CD4-positive, alpha-beta T cell (primary cell): ENCODE measurements at regions not wholly inside any gene's neighbourhood (a gene's known extent, or its start where the extent isn't known, plus 50 kb on each side); places are given as distances from the start of the nearest gene placed in this dataset.

ENCODE experiments used
- ATAC-seq: fragments of 200-7000 bp; cut with Tn5 transposase; one replicate; pipeline ENCODE4 v1.10.0; 2022; ENCODE audit warnings: mild to moderate bottlenecking; ENCODE audit not compliant: poor library complexity
- CTCF ChIA-PET: fragments of 350-600 bp; sonication (Branson Sonifier 250); formaldehyde crosslinking; loops from one replicate; lab custom pipeline; 2021; ENCODE audit warnings: antibody characterized with exemption, inconsistent platforms; lab: Charles Lee
- POLR2A ChIA-PET: fragments of 350-600 bp; sonication (Branson Sonifier 250); formaldehyde crosslinking; loops from one replicate; lab custom pipeline; 2021; ENCODE audit warnings: antibody characterized with exemption, inconsistent platforms; lab: Charles Lee
- DNase-seq, 14 experiments: peaks; one replicate each; pipeline ENCODE4 v3.0.0-alpha.2; 2013 to 2020; ENCODE audit warnings: mixed read lengths in 2 of 14
- H3K27ac ChIP-seq, 2 donors: one replicate each; pipeline versions ENCODE4 v1.5.1 to v1.7.0; 2013; ENCODE audit warnings: low read length in 2 of 2, low read depth in 1 of 2, mild to moderate bottlenecking in 1 of 2
- H3K27me3 ChIP-seq, 2 experiments: 1 replicate in 1 of 2; 2 replicates in 1 of 2; pipeline versions ENCODE4 v1.6.1 to v1.7.0; 2013; ENCODE audit warnings: low read length in 2 of 2, control low read depth in 1 of 2, mild to moderate bottlenecking in 1 of 2, moderate library complexity in 1 of 2; ENCODE audit not compliant: insufficient read depth in 2 of 2, control insufficient read depth in 1 of 2
- H3K36me3 ChIP-seq: one replicate; pipeline ENCODE4 v1.6.1; 2013; ENCODE audit warnings: low read length, control low read depth; ENCODE audit not compliant: insufficient read depth
- H3K4me1 ChIP-seq: one replicate; pipeline ENCODE4 v1.6.1; 2013; ENCODE audit warnings: low read length, control low read depth; ENCODE audit not compliant: insufficient read depth
- H3K4me3 ChIP-seq: one replicate; pipeline ENCODE4 v1.5.1; 2013; ENCODE audit warnings: mild to moderate bottlenecking, low read length, moderate library complexity
- H3K9me3 ChIP-seq, 2 experiments: 1 replicate in 1 of 2; 2 replicates in 1 of 2; pipeline versions ENCODE4 v1.6.1 to v1.7.0; 2013; ENCODE audit warnings: low read length in 2 of 2, mild to moderate bottlenecking in 2 of 2, control low read depth in 1 of 2, moderate library complexity in 1 of 2; ENCODE audit not compliant: control insufficient read depth in 1 of 2, insufficient read depth in 1 of 2
- H3K27ac Mint-ChIP-seq: one replicate; pipeline ENCODE4 v1.8.0; 2020; ENCODE audit warnings: mixed read lengths
- H3K27me3 Mint-ChIP-seq: one replicate; pipeline ENCODE4 v1.8.0; 2021; ENCODE audit warnings: mixed read lengths
- H3K36me3 Mint-ChIP-seq: one replicate; pipeline ENCODE4 v1.8.0; 2021; ENCODE audit warnings: low read depth, mixed read lengths
- H3K4me1 Mint-ChIP-seq: one replicate; pipeline ENCODE4 v1.8.0; 2021; ENCODE audit warnings: low read depth, mixed read lengths
- H3K4me3 Mint-ChIP-seq: one replicate; pipeline ENCODE4 v1.8.0; 2020; ENCODE audit warnings: mild to moderate bottlenecking, mixed read lengths
- H3K9me3 Mint-ChIP-seq: one replicate; pipeline ENCODE4 v1.8.0; 2020; ENCODE audit warnings: mixed read lengths
- intact Hi-C, 2 experiments: fragments of 100-400 bp; cut with DNase I in 1 of 2; cut with micrococcal nuclease in 1 of 2; formaldehyde crosslinking; loops; one replicate each; pipeline versions ENCODE4 v1.15.1 to v1.9.0; 2023 to 2025; cut with DNase I, micrococcal nuclease
- TF ChIP-seq, protein P1 (sequence below): fragments of 200-600 bp; IDR thresholded peaks from one replicate; pipeline ENCODE4 v1.8.0; 2022; ENCODE audit warnings: antibody characterized with exemption, mild to moderate bottlenecking

- Mint-ChIP-seq H3K36me3 (no peaks in the 10 kb centered on the region), H3K4me3 (no peak overlapping the region), H3K9me3 (peaks cover 4% of the 10 kb centered on the region), H3K4me1 (no peaks in the 10 kb centered on the region), H3K27ac (no peak overlapping the region), H3K27me3 (peaks cover 43% of the 10 kb centered on the region)
- Histone ChIP-seq H3K9me3 (peaks cover 0 to 8% of the 10 kb centered on the region in 2 experiments), H3K36me3 (no peaks in the 10 kb centered on the region), H3K4me1 (peaks cover 6% of the 10 kb centered on the region), H3K27ac (no peak overlapping the region), H3K4me3 (no peak overlapping the region), H3K27me3 (peaks cover 0 to 6% of the 10 kb centered on the region in 2 experiments)
- ATAC-seq, result no peak
- intact Hi-C loops, result no loop called here
- ChIA-PET CTCF (no interaction called here), POLR2A (no interaction called here)
- no peak for DNase-seq
- TF ChIP-seq, protein P1, sequence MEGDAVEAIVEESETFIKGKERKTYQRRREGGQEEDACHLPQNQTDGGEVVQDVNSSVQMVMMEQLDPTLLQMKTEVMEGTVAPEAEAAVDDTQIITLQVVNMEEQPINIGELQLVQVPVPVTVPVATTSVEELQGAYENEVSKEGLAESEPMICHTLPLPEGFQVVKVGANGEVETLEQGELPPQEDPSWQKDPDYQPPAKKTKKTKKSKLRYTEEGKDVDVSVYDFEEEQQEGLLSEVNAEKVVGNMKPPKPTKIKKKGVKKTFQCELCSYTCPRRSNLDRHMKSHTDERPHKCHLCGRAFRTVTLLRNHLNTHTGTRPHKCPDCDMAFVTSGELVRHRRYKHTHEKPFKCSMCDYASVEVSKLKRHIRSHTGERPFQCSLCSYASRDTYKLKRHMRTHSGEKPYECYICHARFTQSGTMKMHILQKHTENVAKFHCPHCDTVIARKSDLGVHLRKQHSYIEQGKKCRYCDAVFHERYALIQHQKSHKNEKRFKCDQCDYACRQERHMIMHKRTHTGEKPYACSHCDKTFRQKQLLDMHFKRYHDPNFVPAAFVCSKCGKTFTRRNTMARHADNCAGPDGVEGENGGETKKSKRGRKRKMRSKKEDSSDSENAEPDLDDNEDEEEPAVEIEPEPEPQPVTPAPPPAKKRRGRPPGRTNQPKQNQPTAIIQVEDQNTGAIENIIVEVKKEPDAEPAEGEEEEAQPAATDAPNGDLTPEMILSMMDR, result no peak
Observed at GRCh38 chr9:119559056-119559455, 189.8 kb upstream of the BRINP1 start.

DNA sequence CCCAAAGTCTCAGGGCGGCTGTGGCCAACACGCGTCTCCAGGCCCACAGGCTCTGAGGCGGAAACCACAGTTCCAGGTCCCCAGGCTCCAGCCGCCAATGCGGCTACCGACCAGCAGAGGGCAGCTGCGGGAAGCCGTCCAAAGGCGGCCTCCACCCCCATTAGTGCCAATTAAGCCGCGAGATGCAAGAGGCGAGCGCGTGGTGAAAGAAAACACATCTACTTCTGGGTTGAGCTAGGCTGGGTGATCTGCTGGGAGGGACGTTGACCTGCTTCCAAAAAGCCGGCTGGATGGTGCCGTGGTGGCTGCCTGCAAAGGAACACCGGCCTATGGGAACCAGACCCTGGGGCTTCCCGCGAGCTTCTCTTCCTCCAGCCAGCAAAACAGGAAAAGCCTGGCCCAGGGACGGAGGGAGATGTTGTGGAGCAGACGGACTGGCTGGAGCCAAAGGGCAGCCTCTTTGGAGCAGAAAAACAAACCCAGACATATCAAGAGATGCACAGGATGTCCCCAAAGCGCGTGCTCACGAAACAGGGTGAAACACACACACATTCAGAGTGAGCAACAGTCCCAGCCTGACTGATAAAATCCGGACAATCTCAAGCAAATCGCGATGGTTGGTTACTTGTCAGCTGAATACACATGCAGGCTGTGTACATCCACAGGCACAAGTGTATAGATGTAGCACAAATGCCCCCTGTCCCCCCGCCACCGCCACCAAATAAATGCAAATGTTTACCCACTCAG is 187.1 kb upstream of the BRINP1 start:
- no peak overlapping the region for H3K4me3 ChIP-seq
- POLR2A ChIA-PET, result no interaction called here
- H3K36me3 ChIP-seq, result no peaks in the 10 kb centered on the region
- Mint-ChIP-seq H3K36me3 (no peaks in the 10 kb centered on the region), H3K4me3 (no peak overlapping the region), H3K27me3 (peaks cover 50% of the 10 kb centered on the region), H3K27ac (no peak overlapping the region), H3K9me3 (no peaks in the 10 kb centered on the region), H3K4me1 (no peaks in the 10 kb centered on the region)
- no peak for ATAC-seq
- peak in 10 of 14 experiments; percentile 3 to 37 (median 12) for DNase-seq
- peaks cover 0 to 6% of the 10 kb centered on the region in 2 experiments for H3K27me3 ChIP-seq
- intact Hi-C loops, result no loop called here
- no peak overlapping the region for H3K27ac ChIP-seq
- H3K9me3 ChIP-seq, result peaks cover 0 to 7% of the 10 kb centered on the region in 2 experiments
- TF ChIP-seq, protein P1, result peak; percentile 32
- H3K4me1 ChIP-seq, result peaks cover 6% of the 10 kb centered on the region
- CTCF ChIA-PET, result no interaction called here

DNA sequence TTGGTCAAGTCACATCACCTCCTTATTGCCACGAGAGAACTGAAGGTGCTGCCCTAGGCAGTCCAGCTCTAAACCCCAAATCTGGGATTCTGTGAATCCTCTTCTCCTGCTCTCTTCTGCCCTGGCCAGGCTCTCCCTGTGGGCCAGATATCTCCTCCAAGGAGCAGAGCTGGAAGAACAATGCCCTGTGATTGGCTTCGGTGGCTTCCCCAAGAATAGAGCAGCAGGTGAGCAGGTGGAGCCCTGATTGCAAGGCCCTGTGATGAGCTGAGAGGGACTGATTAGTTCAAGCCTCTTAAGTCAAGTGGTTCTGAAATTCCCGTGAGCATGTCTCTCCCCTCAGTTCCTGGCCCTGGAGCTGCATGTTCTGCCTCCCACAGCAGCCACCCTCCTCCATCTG is 175.3 kb upstream of the BRINP1 start:
- Mint-ChIP-seq H3K4me1 (no peaks in the 10 kb centered on the region), H3K36me3 (no peaks in the 10 kb centered on the region), H3K27ac (no peak overlapping the region), H3K27me3 (no peaks in the 10 kb centered on the region), H3K9me3 (no peaks in the 10 kb centered on the region), H3K4me3 (no peak overlapping the region)
- POLR2A ChIA-PET, result no interaction called here
- no peak for DNase-seq
- Histone ChIP-seq H3K4me3 (no peak overlapping the region), H3K4me1 (no peaks in the 10 kb centered on the region), H3K9me3 (peaks cover 0 to 4% of the 10 kb centered on the region in 2 experiments), H3K27me3 (no peaks in the 10 kb centered on the region), H3K27ac (no peak overlapping the region), H3K36me3 (no peaks in the 10 kb centered on the region)
- TF ChIP-seq, protein P1, result no peak
- intact Hi-C loops, result no loop called here
- CTCF ChIA-PET, result no interaction called here
- ATAC-seq, result no peak
